ENCODE measurements at regions not wholly inside any gene's neighbourhood (a gene's known extent, or its start where the extent isn't known, plus 50 kb on each side); places are given as distances from the start of the nearest gene placed in this dataset.
"Not testable (repeated sequence)": the region's sequence is repeated elsewhere in the genome, so short reads cannot be mapped to it uniquely, and the experiment has no call there.

GRCh38 chr5:99795031-99795430 lies 740.1 kb upstream of the FAM174A start:
- Histone ChIP-seq H3K27me3 (ENCODE audit: control insufficient read depth, insufficient read depth, low read length) (no peaks in the 10 kb centered on the region), H3K9me3 (replicated peaks; ENCODE audit: low read length) (no peaks in the 10 kb centered on the region), H3K4me1 (ENCODE audit: control insufficient read depth, insufficient read depth, low read length) (no peaks in the 10 kb centered on the region), H3K36me3 (ENCODE audit: insufficient read depth, low read length) (no peaks in the 10 kb centered on the region), H3K4me2 (ENCODE audit: low read length) (no peak overlapping the region), H3K4me3 (ENCODE audit: low read length) (no peak overlapping the region), H3K9ac (ENCODE audit: low read depth, low read length) (no peak overlapping the region)

- Histone ChIP-seq H3K4me2 (ENCODE audit: low read length) (no peak overlapping the region), H3K9me3 (replicated peaks; ENCODE audit: low read length) (no peaks in the 10 kb centered on the region), H3K4me1 (ENCODE audit: control insufficient read depth, insufficient read depth, low read length) (no peaks in the 10 kb centered on the region), H3K27me3 (ENCODE audit: control insufficient read depth, insufficient read depth, low read length) (no peaks in the 10 kb centered on the region), H3K4me3 (ENCODE audit: low read length) (no peak overlapping the region), H3K9ac (ENCODE audit: low read depth, low read length) (no peak overlapping the region), H3K36me3 (ENCODE audit: insufficient read depth, low read length) (no peaks in the 10 kb centered on the region)
Observed at GRCh38 chr5:99788482-99788881, 746.7 kb upstream of the FAM174A start.

GRCh38 chr5:99775189-99775588 lies 760.0 kb upstream of the FAM174A start:
- no peaks in the 10 kb centered on the region for H3K36me3 ChIP-seq (ENCODE audit: insufficient read depth, low read length)
- no peak overlapping the region for H3K4me2 ChIP-seq (ENCODE audit: low read length)

GRCh38 chr5:99773290-99773689 lies 761.9 kb upstream of the FAM174A start:
- Histone ChIP-seq H3K27me3 (ENCODE audit: control insufficient read depth, insufficient read depth, low read length) (no peaks in the 10 kb centered on the region), H3K4me2 (ENCODE audit: low read length) (no peak overlapping the region), H3K36me3 (ENCODE audit: insufficient read depth, low read length) (no peaks in the 10 kb centered on the region), H3K4me3 (ENCODE audit: low read length) (no peak overlapping the region), H3K9me3 (replicated peaks; ENCODE audit: low read length) (no peaks in the 10 kb centered on the region), H3K9ac (ENCODE audit: low read depth, low read length) (no peak overlapping the region), H3K4me1 (ENCODE audit: control insufficient read depth, insufficient read depth, low read length) (peaks cover 13% of the 10 kb centered on the region)

More at GRCh38 chr5:99775189-99775588, 760.0 kb upstream of the FAM174A start:
- Histone ChIP-seq H3K27me3 (ENCODE audit: control insufficient read depth, insufficient read depth, low read length) (no peaks in the 10 kb centered on the region), H3K4me1 (ENCODE audit: control insufficient read depth, insufficient read depth, low read length) (peaks cover 13% of the 10 kb centered on the region), H3K4me3 (ENCODE audit: low read length) (no peak overlapping the region), H3K9ac (ENCODE audit: low read depth, low read length) (no peak overlapping the region), H3K9me3 (replicated peaks; ENCODE audit: low read length) (no peaks in the 10 kb centered on the region)

GRCh38 chr5:99771296-99771695 lies 763.9 kb upstream of the FAM174A start:
- H3K36me3 ChIP-seq (ENCODE audit: insufficient read depth, low read length): no peaks in the 10 kb centered on the region
- H3K9me3 ChIP-seq (replicated peaks; ENCODE audit: low read length): no peaks in the 10 kb centered on the region
- no peaks in the 10 kb centered on the region for H3K27me3 ChIP-seq (ENCODE audit: control insufficient read depth, insufficient read depth, low read length)
- H3K4me1 ChIP-seq (ENCODE audit: control insufficient read depth, insufficient read depth, low read length): peaks cover 13% of the 10 kb centered on the region
- peak overlapping the region; percentile 4 for H3K4me2 ChIP-seq (ENCODE audit: low read length)
- H3K4me3 ChIP-seq (ENCODE audit: low read length): no peak overlapping the region
- no peak overlapping the region for H3K9ac ChIP-seq (ENCODE audit: low read depth, low read length)

- no peak overlapping the region for H3K4me3 ChIP-seq (ENCODE audit: low read length)
- H3K4me1 ChIP-seq (ENCODE audit: control insufficient read depth, insufficient read depth, low read length): no peaks in the 10 kb centered on the region
- H3K36me3 ChIP-seq (ENCODE audit: insufficient read depth, low read length): no peaks in the 10 kb centered on the region
- no peak overlapping the region for H3K9ac ChIP-seq (ENCODE audit: low read depth, low read length)
- no peak overlapping the region for H3K4me2 ChIP-seq (ENCODE audit: low read length)
- H3K9me3 ChIP-seq (replicated peaks; ENCODE audit: low read length): no peaks in the 10 kb centered on the region
- no peaks in the 10 kb centered on the region for H3K27me3 ChIP-seq (ENCODE audit: control insufficient read depth, insufficient read depth, low read length)
Observed at GRCh38 chr5:99765011-99765410, 770.2 kb upstream of the FAM174A start.

GRCh38 chr5:99763021-99763774 lies 772.0 kb upstream of the FAM174A start:
- H3K9me3 ChIP-seq (replicated peaks; ENCODE audit: low read length): no peaks in the 10 kb centered on the region
- H3K9ac ChIP-seq (ENCODE audit: low read depth, low read length): no peak overlapping the region
- H3K27me3 ChIP-seq (ENCODE audit: control insufficient read depth, insufficient read depth, low read length): no peaks in the 10 kb centered on the region
- no peaks in the 10 kb centered on the region for H3K4me1 ChIP-seq (ENCODE audit: control insufficient read depth, insufficient read depth, low read length)
- no peak overlapping the region for H3K4me2 ChIP-seq (ENCODE audit: low read length)
- H3K36me3 ChIP-seq (ENCODE audit: insufficient read depth, low read length): no peaks in the 10 kb centered on the region
- no peak overlapping the region for H3K4me3 ChIP-seq (ENCODE audit: low read length)

- H3K4me3 ChIP-seq (ENCODE audit: low read length): no peak overlapping the region
- H3K4me2 ChIP-seq (ENCODE audit: low read length): no peak overlapping the region
- no peaks in the 10 kb centered on the region for H3K9me3 ChIP-seq (replicated peaks; ENCODE audit: low read length)
- H3K36me3 ChIP-seq (ENCODE audit: insufficient read depth, low read length): no peaks in the 10 kb centered on the region
- H3K9ac ChIP-seq (ENCODE audit: low read depth, low read length): no peak overlapping the region
- H3K4me1 ChIP-seq (ENCODE audit: control insufficient read depth, insufficient read depth, low read length): no peaks in the 10 kb centered on the region
- H3K27me3 ChIP-seq (ENCODE audit: control insufficient read depth, insufficient read depth, low read length): no peaks in the 10 kb centered on the region
Observed at GRCh38 chr5:99747342-99747741, 787.8 kb upstream of the FAM174A start.

GRCh38 chr5:99733146-99733545 lies 802.0 kb upstream of the FAM174A start:
- H3K27me3 ChIP-seq (ENCODE audit: control insufficient read depth, insufficient read depth, low read length); H3K9ac ChIP-seq (ENCODE audit: low read depth, low read length); H3K4me1 ChIP-seq (ENCODE audit: control insufficient read depth, insufficient read depth, low read length); H3K36me3 ChIP-seq (ENCODE audit: insufficient read depth, low read length); H3K4me3 ChIP-seq (ENCODE audit: low read length); H3K4me2 ChIP-seq (ENCODE audit: low read length); H3K9me3 ChIP-seq (replicated peaks; ENCODE audit: low read length): not testable (repeated sequence)

GRCh38 chr5:99730653-99731052 lies 801.8 kb upstream of the CHD1 start:
- not testable (repeated sequence) for H3K27me3 ChIP-seq (ENCODE audit: control insufficient read depth, insufficient read depth, low read length); H3K36me3 ChIP-seq (ENCODE audit: insufficient read depth, low read length); H3K9ac ChIP-seq (ENCODE audit: low read depth, low read length); H3K4me3 ChIP-seq (ENCODE audit: low read length); H3K4me1 ChIP-seq (ENCODE audit: control insufficient read depth, insufficient read depth, low read length); H3K4me2 ChIP-seq (ENCODE audit: low read length); H3K9me3 ChIP-seq (replicated peaks; ENCODE audit: low read length)

GRCh38 chr5:99724732-99725290 lies 796.0 kb upstream of the CHD1 start:
- Histone ChIP-seq H3K4me1 (ENCODE audit: control insufficient read depth, insufficient read depth, low read length) (no peaks in the 10 kb centered on the region), H3K9me3 (replicated peaks; ENCODE audit: low read length) (no peaks in the 10 kb centered on the region), H3K4me3 (ENCODE audit: low read length) (no peak overlapping the region), H3K9ac (ENCODE audit: low read depth, low read length) (no peak overlapping the region), H3K4me2 (ENCODE audit: low read length) (no peak overlapping the region), H3K27me3 (ENCODE audit: control insufficient read depth, insufficient read depth, low read length) (no peaks in the 10 kb centered on the region), H3K36me3 (ENCODE audit: insufficient read depth, low read length) (no peaks in the 10 kb centered on the region)

GRCh38 chr5:99721506-99721905 lies 792.7 kb upstream of the CHD1 start:
- Histone ChIP-seq H3K9ac (ENCODE audit: low read depth, low read length) (no peak overlapping the region), H3K4me3 (ENCODE audit: low read length) (no peak overlapping the region), H3K36me3 (ENCODE audit: insufficient read depth, low read length) (no peaks in the 10 kb centered on the region), H3K4me1 (ENCODE audit: control insufficient read depth, insufficient read depth, low read length) (no peaks in the 10 kb centered on the region), H3K4me2 (ENCODE audit: low read length) (no peak overlapping the region), H3K27me3 (ENCODE audit: control insufficient read depth, insufficient read depth, low read length) (no peaks in the 10 kb centered on the region), H3K9me3 (replicated peaks; ENCODE audit: low read length) (no peaks in the 10 kb centered on the region)

Measured in skeletal muscle satellite cell (primary cell).